ENCODE measurements at regions not wholly inside any gene's neighbourhood (a gene's known extent, or its start where the extent isn't known, plus 50 kb on each side); places are given as distances from the start of the nearest gene placed in this dataset.

DNA sequence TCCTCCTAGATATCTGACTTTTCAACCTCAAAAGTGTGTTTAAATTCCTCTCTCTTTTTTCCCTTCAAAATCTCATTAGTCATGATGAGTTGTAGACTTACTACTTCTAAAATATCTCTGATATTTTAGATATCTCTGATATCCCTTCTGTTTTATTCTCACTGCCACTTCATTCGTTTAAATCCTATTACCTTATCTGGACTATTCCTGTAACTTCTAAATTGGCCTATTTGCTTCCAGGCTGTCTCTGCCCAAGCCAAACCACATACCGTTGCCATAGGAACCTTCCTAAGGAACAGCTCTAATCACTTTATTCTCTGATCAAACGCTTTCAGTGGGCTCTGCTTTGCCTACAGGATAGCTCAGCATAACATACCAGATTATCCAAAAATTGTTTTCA lies 333.1 kb upstream of the CHRM3 start:
- TF ChIP-seq POLR2AphosphoS2 (IDR thresholded peaks at IDR 0.05; ENCODE audit: low read depth, low read length) (no peak), POLR2G (IDR thresholded peaks at IDR 0.05; ENCODE audit: low read depth, low read length) (no peak)
- TF ChIP-seq, protein P1, sequence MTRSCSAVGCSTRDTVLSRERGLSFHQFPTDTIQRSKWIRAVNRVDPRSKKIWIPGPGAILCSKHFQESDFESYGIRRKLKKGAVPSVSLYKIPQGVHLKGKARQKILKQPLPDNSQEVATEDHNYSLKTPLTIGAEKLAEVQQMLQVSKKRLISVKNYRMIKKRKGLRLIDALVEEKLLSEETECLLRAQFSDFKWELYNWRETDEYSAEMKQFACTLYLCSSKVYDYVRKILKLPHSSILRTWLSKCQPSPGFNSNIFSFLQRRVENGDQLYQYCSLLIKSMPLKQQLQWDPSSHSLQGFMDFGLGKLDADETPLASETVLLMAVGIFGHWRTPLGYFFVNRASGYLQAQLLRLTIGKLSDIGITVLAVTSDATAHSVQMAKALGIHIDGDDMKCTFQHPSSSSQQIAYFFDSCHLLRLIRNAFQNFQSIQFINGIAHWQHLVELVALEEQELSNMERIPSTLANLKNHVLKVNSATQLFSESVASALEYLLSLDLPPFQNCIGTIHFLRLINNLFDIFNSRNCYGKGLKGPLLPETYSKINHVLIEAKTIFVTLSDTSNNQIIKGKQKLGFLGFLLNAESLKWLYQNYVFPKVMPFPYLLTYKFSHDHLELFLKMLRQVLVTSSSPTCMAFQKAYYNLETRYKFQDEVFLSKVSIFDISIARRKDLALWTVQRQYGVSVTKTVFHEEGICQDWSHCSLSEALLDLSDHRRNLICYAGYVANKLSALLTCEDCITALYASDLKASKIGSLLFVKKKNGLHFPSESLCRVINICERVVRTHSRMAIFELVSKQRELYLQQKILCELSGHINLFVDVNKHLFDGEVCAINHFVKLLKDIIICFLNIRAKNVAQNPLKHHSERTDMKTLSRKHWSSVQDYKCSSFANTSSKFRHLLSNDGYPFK (CRISPR knock-in tag; IDR thresholded peaks at IDR 0.05; ENCODE audit: borderline replicate concordance) = no peak
- no peak overlapping the region for H2AFZ ChIP-seq (ENCODE audit: low read length)
- no peaks in the 10 kb centered on the region for H3K27me3 ChIP-seq (ENCODE audit: control insufficient read depth in 1 of 2, insufficient read depth in 2 of 2, low read length in 2 of 2)
- ATAC-seq (no peak), FAIRE-seq (no peak), DNase-seq (ENCODE audit: low spot score) (no peak)
- no peak overlapping the region for H3K4me2 ChIP-seq (ENCODE audit: low read depth, low read length)
- no TSS peak for BruUV-seq (replicated peaks)
- CTCF ChIA-PET (ENCODE audit: low intra/inter-chr PET ratio, low total read pairs) = no interaction called here
- H3K4me1 ChIP-seq (ENCODE audit: insufficient read depth, low read length) = no peaks in the 10 kb centered on the region
- in situ Hi-C loops (cut with HindIII; ENCODE audit: extremely low pct_ligation_motif_present, low pct_unique_long_range_greater_than_20kb) = no loop called here
- no peaks in the 10 kb centered on the region for H3K36me3 ChIP-seq (replicated peaks in 1 of 2; ENCODE audit: control insufficient read depth in 1 of 2, insufficient read depth in 2 of 2, low read length in 2 of 2)
- no peak overlapping the region for H3K4me3 ChIP-seq (replicated peaks in 1 of 3; ENCODE audit: insufficient read depth in 1 of 3, low read depth in 2 of 3, low read length in 3 of 3)
- no peaks in the 10 kb centered on the region for H3K79me2 ChIP-seq (ENCODE audit: insufficient read depth, low read length)
- no peak overlapping the region for H3K9ac ChIP-seq (ENCODE audit: insufficient read depth, low read depth, low read length)
- H3K9me3 ChIP-seq (ENCODE audit: low read length) = peaks cover 98% of the 10 kb centered on the region
- 0% methylated on average over 3 of the region's 3 CpGs for WGBS (ENCODE audit: low lambda C conversion rate)
- no peaks in the 10 kb centered on the region for H4K20me1 ChIP-seq (ENCODE audit: insufficient read depth, low read length)
- POLR2A ChIA-PET = no interaction called here
- H3K27ac ChIP-seq (ENCODE audit: extremely low read length, insufficient read depth, low read length) = no peak overlapping the region
- intact Hi-C loops (cut with micrococcal nuclease; ENCODE audit: unreplicated experiment) = no loop called here

GRCh38 chr1:239049571-239049970 lies 336.8 kb upstream of the CHRM3 start:
- BruUV-seq (replicated peaks) = no TSS peak
- Histone ChIP-seq H3K9ac (ENCODE audit: insufficient read depth, low read depth, low read length) (no peak overlapping the region), H4K20me1 (ENCODE audit: insufficient read depth, low read length) (no peaks in the 10 kb centered on the region), H3K4me3 (replicated peaks in 1 of 3; ENCODE audit: insufficient read depth in 1 of 3, low read depth in 2 of 3, low read length in 3 of 3) (no peak overlapping the region), H3K36me3 (replicated peaks in 1 of 2; ENCODE audit: control insufficient read depth in 1 of 2, insufficient read depth in 2 of 2, low read length in 2 of 2) (no peaks in the 10 kb centered on the region), H3K27ac (ENCODE audit: extremely low read length, insufficient read depth, low read length) (no peak overlapping the region), H3K9me3 (ENCODE audit: low read length) (peaks cover 88% of the 10 kb centered on the region), H2AFZ (ENCODE audit: low read length) (no peak overlapping the region), H3K79me2 (ENCODE audit: insufficient read depth, low read length) (no peaks in the 10 kb centered on the region), H3K4me2 (ENCODE audit: low read depth, low read length) (no peak overlapping the region), H3K27me3 (ENCODE audit: control insufficient read depth in 1 of 2, insufficient read depth in 2 of 2, low read length in 2 of 2) (no peaks in the 10 kb centered on the region), H3K4me1 (ENCODE audit: insufficient read depth, low read length) (no peaks in the 10 kb centered on the region)
- in situ Hi-C loops (cut with HindIII; ENCODE audit: extremely low pct_ligation_motif_present, low pct_unique_long_range_greater_than_20kb) (no loop called here), intact Hi-C loops (cut with micrococcal nuclease; ENCODE audit: unreplicated experiment) (no loop called here)
- CTCF ChIA-PET (ENCODE audit: low intra/inter-chr PET ratio, low total read pairs) = no interaction called here
- ATAC-seq (no peak), DNase-seq (ENCODE audit: low spot score) (no peak), FAIRE-seq (no peak)
- POLR2A ChIA-PET = no interaction called here
- TF ChIP-seq ZNF546 (CRISPR knock-in tag; conservative IDR thresholded peaks at IDR 0.05) (no peak), MAFG (CRISPR knock-in tag; IDR thresholded peaks at IDR 0.05) (no peak), ZFYVE20 (CRISPR knock-in tag; IDR thresholded peaks at IDR 0.05; ENCODE audit: borderline replicate concordance, low read depth) (no peak), TERF1 (CRISPR knock-in tag; IDR thresholded peaks at IDR 0.05) (no peak), ZSCAN31 (CRISPR knock-in tag; IDR thresholded peaks at IDR 0.05; ENCODE audit: low read depth) (no peak), ZNF616 (CRISPR knock-in tag; IDR thresholded peaks at IDR 0.05; ENCODE audit: low read depth) (no peak), MYNN (CRISPR knock-in tag; IDR thresholded peaks at IDR 0.05; ENCODE audit: low read depth) (no peak), ZNF782 (CRISPR knock-in tag; IDR thresholded peaks at IDR 0.05; ENCODE audit: borderline replicate concordance) (no peak), SAFB2 (CRISPR knock-in tag; IDR thresholded peaks at IDR 0.05; ENCODE audit: borderline replicate concordance, low read depth) (no peak), ZNF850 (CRISPR knock-in tag; conservative IDR thresholded peaks at IDR 0.05) (no peak), MXD4 (CRISPR knock-in tag; IDR thresholded peaks at IDR 0.05) (no peak), ZNF670 (CRISPR knock-in tag; IDR thresholded peaks at IDR 0.05; ENCODE audit: borderline replicate concordance) (no peak), ZNF549 (CRISPR knock-in tag; IDR thresholded peaks at IDR 0.05) (no peak), GZF1 (CRISPR knock-in tag; IDR thresholded peaks at IDR 0.05) (no peak), PHF8 (CRISPR knock-in tag; IDR thresholded peaks at IDR 0.05) (no peak)
